ENCODE measurements at regions not wholly inside any gene's neighbourhood (a gene's known extent, or its start where the extent isn't known, plus 50 kb on each side); places are given as distances from the start of the nearest gene placed in this dataset.

- CTCF ChIA-PET, result no interaction called here
- H3K4me2 ChIP-seq (ENCODE audit: low read length), result no peak overlapping the region
- ATAC-seq (no peak), DNase-seq (ENCODE audit: low read depth, low spot score) (no peak)
- no TSS peak for BruUV-seq (replicated peaks)
- TF ChIP-seq ATF3 (IDR thresholded peaks at IDR 0.05) (no peak), CEBPB (IDR thresholded peaks at IDR 0.05; ENCODE audit: low read depth) (no peak), YY1 (IDR thresholded peaks at IDR 0.05; ENCODE audit: extremely low read depth, insufficient replicate concordance, low read depth, low read length) (no peak), TCF7L2 (IDR thresholded peaks at IDR 0.05; ENCODE audit: borderline replicate concordance, extremely low read depth, insufficient read depth, insufficient read length) (no peak)
- intact Hi-C loops (cut with micrococcal nuclease), result no loop called here
- H3K4me1 ChIP-seq (ENCODE audit: control insufficient read depth in 1 of 2, insufficient read depth in 2 of 2, low read length in 2 of 2), result no peaks in the 10 kb centered on the region
- H3K79me2 ChIP-seq (ENCODE audit: insufficient read depth, low read length), result no peaks in the 10 kb centered on the region
- H3K27me3 ChIP-seq (ENCODE audit: insufficient read depth, low read length), result no peaks in the 10 kb centered on the region; the same call in 1 of the 2 replicates
- RAD21 ChIA-PET (ENCODE audit: low non-redundant PET in 1 of 2, low total read pairs in 2 of 2, uncharacterized antibody in 2 of 2, unreplicated experiment in 2 of 2), result no interaction called here
- no peaks in the 10 kb centered on the region for H3K9me2 ChIP-seq (ENCODE audit: insufficient read depth)
- POLR2A ChIA-PET, result no interaction called here
- no peaks in the 10 kb centered on the region for H3K9me3 ChIP-seq (ENCODE audit: control insufficient read depth in 1 of 2, insufficient read depth in 1 of 2, low read depth in 1 of 2, low read length in 2 of 2)
- H3K36me3 ChIP-seq (ENCODE audit: control insufficient read depth in 1 of 2, insufficient read depth in 2 of 2, low read length in 2 of 2), result no peaks in the 10 kb centered on the region
- H2AFZ ChIP-seq (ENCODE audit: low read depth, low read length, poor library complexity, severe bottlenecking), result no peak overlapping the region
- H3K4me3 ChIP-seq (replicated peaks in 1 of 2; ENCODE audit: low read depth in 1 of 2, low read length in 2 of 2), result no peak overlapping the region
- no peak overlapping the region for H3K9ac ChIP-seq (ENCODE audit: low read length)
- H3K27ac ChIP-seq (ENCODE audit: low read depth, low read length), result no peak overlapping the region
- H4K20me1 ChIP-seq (ENCODE audit: insufficient read depth), result no peaks in the 10 kb centered on the region
Observed at GRCh38 chr12:124242529-124243065, 52.3 kb upstream of the RFLNA start.

GRCh38 chr12:124243936-124244335 is 51.0 kb upstream of the RFLNA start:
- H2AFZ ChIP-seq (ENCODE audit: low read depth, low read length, poor library complexity, severe bottlenecking), result no peak overlapping the region
- no peak overlapping the region for H3K4me2 ChIP-seq (ENCODE audit: low read length)
- intact Hi-C loops (cut with micrococcal nuclease), result no loop called here
- H3K79me2 ChIP-seq (ENCODE audit: insufficient read depth, low read length), result no peaks in the 10 kb centered on the region
- H3K27ac ChIP-seq (ENCODE audit: low read depth, low read length), result no peak overlapping the region
- no TSS peak for BruUV-seq (replicated peaks)
- DNase-seq (ENCODE audit: low read depth, low spot score) (no peak), ATAC-seq (no peak)
- ChIA-PET RAD21 (ENCODE audit: low non-redundant PET in 1 of 2, low total read pairs in 2 of 2, uncharacterized antibody in 2 of 2, unreplicated experiment in 2 of 2) (no interaction called here), POLR2A (no interaction called here), CTCF (no interaction called here)
- no peaks in the 10 kb centered on the region for H3K9me2 ChIP-seq (ENCODE audit: insufficient read depth)
- H3K27me3 ChIP-seq (ENCODE audit: insufficient read depth, low read length), result no peaks in the 10 kb centered on the region; the same call in 1 of the 2 replicates
- no peaks in the 10 kb centered on the region for H4K20me1 ChIP-seq (ENCODE audit: insufficient read depth)
- H3K36me3 ChIP-seq (ENCODE audit: control insufficient read depth in 1 of 2, insufficient read depth in 2 of 2, low read length in 2 of 2), result no peaks in the 10 kb centered on the region
- no peak overlapping the region for H3K4me3 ChIP-seq (replicated peaks in 1 of 2; ENCODE audit: low read depth in 1 of 2, low read length in 2 of 2)
- H3K9ac ChIP-seq (ENCODE audit: low read length), result no peak overlapping the region
- H3K9me3 ChIP-seq (ENCODE audit: control insufficient read depth in 1 of 2, insufficient read depth in 1 of 2, low read depth in 1 of 2, low read length in 2 of 2), result no peaks in the 10 kb centered on the region
- H3K4me1 ChIP-seq (ENCODE audit: control insufficient read depth in 1 of 2, insufficient read depth in 2 of 2, low read length in 2 of 2), result no peaks in the 10 kb centered on the region
- no peak for TF ChIP-seq EZH2phosphoT487 (IDR thresholded peaks at IDR 0.05; ENCODE audit: borderline replicate concordance)
- no peak for TF ChIP-seq JUND (IDR thresholded peaks at IDR 0.05)
